ENCODE measurements at regions not wholly inside any gene's neighbourhood (a gene's known extent, or its start where the extent isn't known, plus 50 kb on each side); places are given as distances from the start of the nearest gene placed in this dataset.

DNA sequence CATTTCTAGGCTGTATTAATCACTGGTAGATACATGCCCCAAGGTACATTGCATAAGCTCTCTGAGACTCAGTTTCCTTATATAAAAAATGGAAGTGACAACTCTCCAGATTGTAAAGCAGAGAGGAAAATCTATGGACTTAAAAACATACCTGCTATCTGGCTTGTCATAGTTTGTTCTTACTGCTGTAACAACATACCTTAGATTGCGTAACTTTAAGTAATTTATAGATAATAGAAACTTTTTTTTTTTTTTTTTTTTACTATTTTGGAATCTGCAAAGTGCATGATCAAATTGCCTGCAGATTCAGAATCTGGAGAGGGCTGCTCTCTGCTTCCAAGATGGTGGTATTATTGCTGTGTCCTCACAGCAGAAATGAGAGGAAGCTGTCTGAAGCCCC is 827.7 kb upstream of the BRINP3 start:
- TF ChIP-seq, protein P1, sequence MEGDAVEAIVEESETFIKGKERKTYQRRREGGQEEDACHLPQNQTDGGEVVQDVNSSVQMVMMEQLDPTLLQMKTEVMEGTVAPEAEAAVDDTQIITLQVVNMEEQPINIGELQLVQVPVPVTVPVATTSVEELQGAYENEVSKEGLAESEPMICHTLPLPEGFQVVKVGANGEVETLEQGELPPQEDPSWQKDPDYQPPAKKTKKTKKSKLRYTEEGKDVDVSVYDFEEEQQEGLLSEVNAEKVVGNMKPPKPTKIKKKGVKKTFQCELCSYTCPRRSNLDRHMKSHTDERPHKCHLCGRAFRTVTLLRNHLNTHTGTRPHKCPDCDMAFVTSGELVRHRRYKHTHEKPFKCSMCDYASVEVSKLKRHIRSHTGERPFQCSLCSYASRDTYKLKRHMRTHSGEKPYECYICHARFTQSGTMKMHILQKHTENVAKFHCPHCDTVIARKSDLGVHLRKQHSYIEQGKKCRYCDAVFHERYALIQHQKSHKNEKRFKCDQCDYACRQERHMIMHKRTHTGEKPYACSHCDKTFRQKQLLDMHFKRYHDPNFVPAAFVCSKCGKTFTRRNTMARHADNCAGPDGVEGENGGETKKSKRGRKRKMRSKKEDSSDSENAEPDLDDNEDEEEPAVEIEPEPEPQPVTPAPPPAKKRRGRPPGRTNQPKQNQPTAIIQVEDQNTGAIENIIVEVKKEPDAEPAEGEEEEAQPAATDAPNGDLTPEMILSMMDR (IDR thresholded peaks at IDR 0.05), result no peak
- TF ChIP-seq POLR2A (IDR thresholded peaks at IDR 0.05), result no peak
